WTC11 (cell line): ENCODE measurements at regions not wholly inside any gene's neighbourhood (a gene's known extent, or its start where the extent isn't known, plus 50 kb on each side); places are given as distances from the start of the nearest gene placed in this dataset.

ENCODE experiments used
- TF ChIP-seq, protein P1 (sequence below): sonication (generic); formaldehyde crosslinking; conservative IDR thresholded peaks from 2 replicates; pipeline ENCODE4 v1.8.1; 2022; ENCODE audit warnings: mild to moderate bottlenecking, missing genetic modification reagents
- TF ChIP-seq, protein P2 (sequence below): sonication (generic); formaldehyde crosslinking; IDR thresholded peaks from 2 replicates; pipeline ENCODE4 v1.8.1; 2023; ENCODE audit warnings: mild to moderate bottlenecking, missing genetic modification reagents, moderate library complexity

DNA sequence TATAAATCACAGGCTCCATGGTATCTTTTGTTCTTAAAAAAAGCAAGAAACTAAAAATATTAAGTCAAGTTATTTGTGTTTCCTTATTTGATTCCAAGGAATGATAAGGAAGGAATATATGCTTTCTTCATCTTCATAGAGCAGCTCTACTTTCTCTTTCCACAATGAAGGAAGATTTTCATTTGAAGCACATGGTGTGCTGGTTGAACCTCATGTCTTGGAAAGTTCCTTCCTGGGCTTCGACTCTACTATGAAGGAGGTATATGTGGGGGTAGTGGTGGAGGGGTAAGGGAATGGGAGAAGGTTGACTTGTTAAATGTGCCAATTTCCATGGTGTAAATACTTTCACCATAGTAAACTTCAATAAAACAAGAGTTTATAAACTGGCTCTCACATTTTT is 698.0 kb downstream of the CETN3 start:
- TF ChIP-seq, protein P1, sequence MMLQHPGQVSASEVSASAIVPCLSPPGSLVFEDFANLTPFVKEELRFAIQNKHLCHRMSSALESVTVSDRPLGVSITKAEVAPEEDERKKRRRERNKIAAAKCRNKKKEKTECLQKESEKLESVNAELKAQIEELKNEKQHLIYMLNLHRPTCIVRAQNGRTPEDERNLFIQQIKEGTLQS (CRISPR knock-in tag) = no peak
- TF ChIP-seq, protein P2, sequence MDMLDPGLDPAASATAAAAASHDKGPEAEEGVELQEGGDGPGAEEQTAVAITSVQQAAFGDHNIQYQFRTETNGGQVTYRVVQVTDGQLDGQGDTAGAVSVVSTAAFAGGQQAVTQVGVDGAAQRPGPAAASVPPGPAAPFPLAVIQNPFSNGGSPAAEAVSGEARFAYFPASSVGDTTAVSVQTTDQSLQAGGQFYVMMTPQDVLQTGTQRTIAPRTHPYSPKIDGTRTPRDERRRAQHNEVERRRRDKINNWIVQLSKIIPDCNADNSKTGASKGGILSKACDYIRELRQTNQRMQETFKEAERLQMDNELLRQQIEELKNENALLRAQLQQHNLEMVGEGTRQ = no peak
